ENCODE measurements at regions not wholly inside any gene's neighbourhood (a gene's known extent, or its start where the extent isn't known, plus 50 kb on each side); places are given as distances from the start of the nearest gene placed in this dataset.
A peak's percentile ranks its signal among the peaks of the same experiment; 100 is the strongest.

DNA sequence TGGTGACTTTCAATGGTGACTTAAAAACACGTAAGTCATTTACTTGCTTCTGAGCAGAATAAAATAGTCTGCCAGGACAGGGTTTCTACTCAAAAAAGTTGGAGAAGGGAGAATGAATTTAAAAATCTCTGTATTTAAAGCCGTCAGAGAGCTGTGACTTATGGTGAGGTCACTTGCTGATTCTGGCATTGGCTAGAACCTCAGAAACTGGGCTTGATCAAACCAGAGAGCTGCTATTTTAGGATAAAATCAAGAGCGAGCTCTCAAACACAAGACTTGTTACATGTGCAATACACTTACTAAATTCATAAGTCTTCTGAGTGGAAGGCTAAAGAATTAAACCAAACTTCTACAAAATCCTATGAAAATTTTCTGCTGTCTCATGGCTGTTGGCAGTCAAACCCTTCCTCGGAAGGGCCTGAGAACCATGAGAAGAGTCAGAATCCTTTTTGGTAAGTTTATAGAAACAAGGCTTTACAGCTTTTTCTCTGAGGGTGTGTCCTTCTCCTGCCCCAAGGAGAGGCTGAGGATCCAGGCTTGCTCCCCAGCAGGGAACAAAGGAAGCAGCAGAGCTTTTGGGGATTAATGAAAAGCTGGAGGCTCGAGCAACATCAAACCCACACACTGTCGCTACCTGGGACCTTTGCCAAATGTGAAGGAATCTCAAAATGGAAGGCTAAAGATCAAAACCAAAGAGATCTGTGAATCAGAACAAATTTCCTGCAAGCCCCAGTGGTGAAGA, 816.4 kb downstream of the SOCS6 start:
- CTCF ChIA-PET = no interaction called here

DNA sequence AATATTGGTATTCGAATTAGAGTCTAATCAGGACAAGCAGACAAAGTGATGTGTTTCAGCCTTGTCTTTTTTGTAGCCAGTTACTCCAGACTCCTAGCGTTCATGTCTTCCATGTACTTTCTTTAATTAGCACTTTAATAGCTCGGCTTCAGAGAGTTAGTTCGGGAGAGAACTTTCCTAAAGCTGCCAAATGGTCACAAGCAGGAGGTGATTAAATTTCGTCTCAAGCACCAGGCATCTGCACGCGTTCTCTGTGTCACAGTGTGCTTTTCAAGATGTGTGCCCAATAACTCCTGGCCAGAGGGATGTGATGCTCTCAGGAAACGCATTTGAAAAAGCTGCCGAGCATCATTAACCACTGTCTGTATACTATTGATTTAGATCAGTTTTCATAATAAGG, 790.8 kb downstream of the SOCS6 start:
- Mint-ChIP-seq H3K4me3 (ENCODE audit: unreplicated experiment) (no peak overlapping the region), H3K27ac (ENCODE audit: low read depth, unreplicated experiment) (no peak overlapping the region), H3K27me3 (ENCODE audit: insufficient read depth, unreplicated experiment) (peaks cover 29% of the 10 kb centered on the region), H3K4me1 (ENCODE audit: insufficient read depth, unreplicated experiment) (no peaks in the 10 kb centered on the region), H3K9me3 (ENCODE audit: unreplicated experiment) (no peaks in the 10 kb centered on the region), H3K36me3 (ENCODE audit: insufficient read depth, unreplicated experiment) (no peaks in the 10 kb centered on the region)
- BruUV-seq (replicated peaks) = no TSS peak
- DNase-seq (ENCODE audit: unreplicated experiment) = no peak
- ChIA-PET POLR2A (no interaction called here), CTCF (interaction anchor here (0.6 kb wide), 1 partner anchor 87 kb away, joined by 3 read pairs; no protein-coding TSS in a partner anchor)
- TF ChIP-seq, protein P1, sequence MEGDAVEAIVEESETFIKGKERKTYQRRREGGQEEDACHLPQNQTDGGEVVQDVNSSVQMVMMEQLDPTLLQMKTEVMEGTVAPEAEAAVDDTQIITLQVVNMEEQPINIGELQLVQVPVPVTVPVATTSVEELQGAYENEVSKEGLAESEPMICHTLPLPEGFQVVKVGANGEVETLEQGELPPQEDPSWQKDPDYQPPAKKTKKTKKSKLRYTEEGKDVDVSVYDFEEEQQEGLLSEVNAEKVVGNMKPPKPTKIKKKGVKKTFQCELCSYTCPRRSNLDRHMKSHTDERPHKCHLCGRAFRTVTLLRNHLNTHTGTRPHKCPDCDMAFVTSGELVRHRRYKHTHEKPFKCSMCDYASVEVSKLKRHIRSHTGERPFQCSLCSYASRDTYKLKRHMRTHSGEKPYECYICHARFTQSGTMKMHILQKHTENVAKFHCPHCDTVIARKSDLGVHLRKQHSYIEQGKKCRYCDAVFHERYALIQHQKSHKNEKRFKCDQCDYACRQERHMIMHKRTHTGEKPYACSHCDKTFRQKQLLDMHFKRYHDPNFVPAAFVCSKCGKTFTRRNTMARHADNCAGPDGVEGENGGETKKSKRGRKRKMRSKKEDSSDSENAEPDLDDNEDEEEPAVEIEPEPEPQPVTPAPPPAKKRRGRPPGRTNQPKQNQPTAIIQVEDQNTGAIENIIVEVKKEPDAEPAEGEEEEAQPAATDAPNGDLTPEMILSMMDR (IDR thresholded peaks at IDR 0.05; ENCODE audit: unreplicated experiment) = no peak
- intact Hi-C loops (cut with micrococcal nuclease) = no loop called here

More for the DNA sequence above, 816.4 kb downstream of the SOCS6 start:
- Mint-ChIP-seq H3K36me3 (ENCODE audit: insufficient read depth, unreplicated experiment) (no peaks in the 10 kb centered on the region), H3K9me3 (ENCODE audit: unreplicated experiment) (no peaks in the 10 kb centered on the region), H3K4me1 (ENCODE audit: insufficient read depth, unreplicated experiment) (peaks cover 9% of the 10 kb centered on the region), H3K27me3 (ENCODE audit: insufficient read depth, unreplicated experiment) (peaks cover 11% of the 10 kb centered on the region), H3K4me3 (ENCODE audit: unreplicated experiment) (no peak overlapping the region), H3K27ac (ENCODE audit: low read depth, unreplicated experiment) (no peak overlapping the region)
- POLR2A ChIA-PET = no interaction called here
- TF ChIP-seq, protein P1 (IDR thresholded peaks at IDR 0.05; ENCODE audit: unreplicated experiment) = no peak
- peak; percentile 6 for DNase-seq (ENCODE audit: unreplicated experiment)
- intact Hi-C loops (cut with micrococcal nuclease) = no loop called here
- BruUV-seq (replicated peaks) = no TSS peak

DNA sequence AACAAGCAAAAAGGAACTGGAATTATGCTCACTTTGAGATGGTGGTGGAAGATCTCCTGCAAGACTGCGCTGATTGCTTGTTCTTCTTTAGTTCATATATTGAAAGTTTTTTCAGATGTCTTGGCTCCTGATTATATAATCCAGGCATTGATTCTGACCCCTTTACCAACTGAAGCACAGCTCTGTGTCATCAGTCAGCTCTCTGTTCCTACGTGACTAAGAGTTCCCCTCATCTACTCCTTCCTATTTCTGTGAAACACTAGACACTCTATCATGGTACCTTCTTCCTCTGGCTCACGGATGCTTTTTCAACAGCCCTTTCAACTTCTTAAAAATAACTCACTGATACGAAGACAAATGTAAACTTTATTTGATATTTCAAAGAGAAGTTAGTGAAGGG, 788.6 kb downstream of the SOCS6 start:
- Mint-ChIP-seq H3K4me3 (ENCODE audit: unreplicated experiment) (no peak overlapping the region), H3K27ac (ENCODE audit: low read depth, unreplicated experiment) (no peak overlapping the region), H3K9me3 (ENCODE audit: unreplicated experiment) (no peaks in the 10 kb centered on the region), H3K4me1 (ENCODE audit: insufficient read depth, unreplicated experiment) (no peaks in the 10 kb centered on the region), H3K27me3 (ENCODE audit: insufficient read depth, unreplicated experiment) (peaks cover 29% of the 10 kb centered on the region), H3K36me3 (ENCODE audit: insufficient read depth, unreplicated experiment) (no peaks in the 10 kb centered on the region)
- POLR2A ChIA-PET = no interaction called here
- intact Hi-C loops (cut with micrococcal nuclease) = no loop called here
- CTCF ChIA-PET = interaction anchor here (0.6 kb wide), 1 partner anchor 304 kb away, joined by 3 read pairs; no protein-coding TSS in a partner anchor
- no TSS peak for BruUV-seq (replicated peaks)
- DNase-seq (ENCODE audit: unreplicated experiment) = no peak
- TF ChIP-seq, protein P1 (IDR thresholded peaks at IDR 0.05; ENCODE audit: unreplicated experiment) = no peak

DNA sequence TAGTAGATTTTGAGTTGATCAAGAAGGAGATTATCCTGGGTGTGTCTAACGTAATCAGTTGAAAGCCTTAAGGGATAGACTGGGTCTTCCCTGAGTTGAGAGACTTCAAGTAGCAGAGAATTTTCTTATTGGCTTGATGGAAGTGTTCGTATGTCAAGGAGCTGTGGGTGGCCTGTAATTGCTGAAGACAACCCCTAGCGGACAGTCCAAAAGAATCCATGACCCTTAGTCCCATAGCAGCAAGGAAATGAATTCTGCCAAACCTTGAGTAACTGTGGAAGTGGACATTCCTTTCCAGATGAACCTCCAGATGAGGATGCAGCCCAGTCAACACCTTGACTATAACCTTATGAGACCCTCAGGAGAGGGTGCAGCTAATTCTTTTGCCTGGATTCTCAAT, 786.3 kb downstream of the SOCS6 start:
- Mint-ChIP-seq H3K27ac (ENCODE audit: low read depth, unreplicated experiment) (no peak overlapping the region), H3K27me3 (ENCODE audit: insufficient read depth, unreplicated experiment) (peaks cover 29% of the 10 kb centered on the region), H3K4me1 (ENCODE audit: insufficient read depth, unreplicated experiment) (no peaks in the 10 kb centered on the region), H3K9me3 (ENCODE audit: unreplicated experiment) (no peaks in the 10 kb centered on the region), H3K36me3 (ENCODE audit: insufficient read depth, unreplicated experiment) (no peaks in the 10 kb centered on the region), H3K4me3 (ENCODE audit: unreplicated experiment) (no peak overlapping the region)
- TF ChIP-seq, protein P1 (IDR thresholded peaks at IDR 0.05; ENCODE audit: unreplicated experiment) = no peak
- DNase-seq (ENCODE audit: unreplicated experiment) = no peak
- CTCF ChIA-PET = no interaction called here
- POLR2A ChIA-PET = no interaction called here
- no TSS peak for BruUV-seq (replicated peaks)
- intact Hi-C loops (cut with micrococcal nuclease) = no loop called here

Data from MCF 10A (cell line).